RKO (cell line): ENCODE measurements at regions not wholly inside any gene's neighbourhood (a gene's known extent, or its start where the extent isn't known, plus 50 kb on each side); places are given as distances from the start of the nearest gene placed in this dataset.

Experiments used
- DNase-seq: peaks from one replicate; pipeline ENCODE4 v3.0.0-alpha.2; 2016; ENCODE audit warnings: low spot score

DNA sequence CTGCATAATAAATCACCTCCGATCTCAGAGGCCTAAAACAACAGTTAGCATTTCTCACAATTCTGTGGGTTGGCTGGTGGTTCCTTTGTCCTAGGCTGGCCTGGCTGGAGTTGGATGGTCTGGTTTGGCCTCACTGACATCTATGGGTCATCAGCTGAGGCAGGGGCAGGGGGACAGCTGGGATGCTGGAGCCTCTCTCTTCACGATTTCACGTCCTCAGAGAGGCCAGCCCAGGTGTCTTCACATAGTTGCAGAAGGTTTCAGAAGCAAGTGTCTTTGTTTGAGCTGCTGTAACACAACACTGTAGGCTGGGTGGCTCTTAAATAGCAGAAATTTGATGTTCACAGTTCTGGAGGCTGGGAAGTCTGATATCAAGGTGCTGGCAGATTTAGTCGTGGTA is 155.5 kb upstream of the CACNA1E start:
- no peak for DNase-seq

DNA sequence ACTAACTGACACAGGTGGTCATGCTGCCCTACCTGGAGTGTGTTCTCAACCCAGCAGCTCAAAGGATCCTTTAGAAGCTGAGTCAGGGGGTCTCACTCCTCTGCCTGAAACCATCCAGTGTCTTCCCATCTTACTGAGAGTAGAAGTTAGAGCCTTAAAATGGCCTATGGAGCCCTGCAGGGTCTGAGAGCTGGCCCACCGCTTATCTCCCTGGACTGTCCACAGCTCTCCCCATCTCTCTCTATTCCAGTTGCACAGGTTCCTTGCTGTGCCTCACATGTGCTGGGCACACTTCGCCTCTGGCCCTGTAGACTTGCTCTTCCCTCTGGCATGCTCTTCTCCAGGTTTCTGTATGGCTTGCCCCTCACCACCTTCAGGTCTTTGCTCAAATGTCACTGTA is 148.6 kb upstream of the CACNA1E start:
- no peak for DNase-seq

DNA sequence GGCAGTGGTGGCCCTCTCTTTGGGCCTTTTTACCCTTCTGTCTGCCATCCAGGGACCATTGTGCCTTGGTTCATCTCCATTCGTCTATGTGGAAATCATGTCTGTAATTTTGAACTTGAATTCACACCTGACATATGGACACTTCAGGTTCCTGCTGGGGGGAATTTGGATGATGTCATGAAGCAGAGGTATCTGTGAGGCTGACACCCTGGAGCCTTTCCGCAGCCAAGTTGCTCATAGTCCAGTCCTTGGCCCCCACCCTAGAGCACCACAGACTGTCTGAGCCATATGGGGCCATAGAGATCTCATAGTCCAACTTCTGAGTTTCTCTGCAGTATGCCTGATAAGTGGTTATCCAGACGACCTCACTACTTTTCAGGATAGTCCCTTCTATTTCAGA is 147.7 kb upstream of the CACNA1E start:
- DNase-seq: no peak

DNA sequence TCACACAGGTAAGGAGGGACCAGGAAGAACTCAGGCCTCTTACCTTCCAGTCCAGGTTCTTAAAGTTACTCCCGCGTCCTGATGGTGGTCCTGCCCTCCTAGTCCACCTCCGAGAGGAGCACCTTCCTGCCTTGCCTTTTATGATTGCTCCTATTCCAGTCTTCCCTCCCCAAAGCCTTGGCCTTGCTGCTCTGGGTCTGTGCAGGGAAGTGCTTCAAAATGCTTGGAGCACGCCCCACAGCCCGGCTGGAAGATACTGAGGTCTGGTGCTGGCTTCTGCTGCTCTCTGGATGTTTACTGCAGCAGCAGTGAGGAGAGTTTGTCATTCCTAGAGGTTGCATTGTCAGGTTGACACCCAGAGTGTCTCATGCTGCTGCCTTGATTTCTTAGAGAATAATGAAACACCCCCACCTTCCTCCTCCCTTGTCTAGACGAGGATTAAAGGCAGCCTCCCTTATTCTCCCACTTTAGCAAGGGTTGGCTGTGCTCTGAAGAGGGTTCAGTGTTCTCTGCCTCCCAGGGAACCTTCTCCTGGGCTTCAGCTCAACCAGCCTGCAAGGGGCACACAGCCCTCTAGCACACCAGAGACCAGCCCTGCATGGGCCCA is 142.2 kb upstream of the CACNA1E start:
- DNase-seq: no peak

DNA sequence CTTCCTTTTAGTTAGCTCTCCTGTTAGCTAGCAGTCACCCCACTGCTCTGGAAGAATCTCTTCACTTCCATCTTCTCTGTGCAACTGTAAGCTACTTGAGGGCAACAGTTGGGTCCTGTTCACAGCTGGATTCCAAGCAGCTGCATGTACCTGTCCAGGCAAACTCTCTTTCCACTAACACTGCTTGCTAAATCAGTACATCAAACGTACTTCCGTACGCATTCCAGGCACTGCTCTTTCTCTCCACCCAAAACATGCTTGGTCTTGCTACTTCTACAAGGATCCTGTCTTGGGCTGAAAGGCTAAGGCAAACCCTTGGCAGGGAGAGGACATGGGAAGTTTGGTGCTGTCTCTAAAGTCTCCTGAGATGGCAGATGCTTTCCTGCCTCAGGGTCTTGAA is 139.2 kb upstream of the CACNA1E start:
- no peak for DNase-seq

DNA sequence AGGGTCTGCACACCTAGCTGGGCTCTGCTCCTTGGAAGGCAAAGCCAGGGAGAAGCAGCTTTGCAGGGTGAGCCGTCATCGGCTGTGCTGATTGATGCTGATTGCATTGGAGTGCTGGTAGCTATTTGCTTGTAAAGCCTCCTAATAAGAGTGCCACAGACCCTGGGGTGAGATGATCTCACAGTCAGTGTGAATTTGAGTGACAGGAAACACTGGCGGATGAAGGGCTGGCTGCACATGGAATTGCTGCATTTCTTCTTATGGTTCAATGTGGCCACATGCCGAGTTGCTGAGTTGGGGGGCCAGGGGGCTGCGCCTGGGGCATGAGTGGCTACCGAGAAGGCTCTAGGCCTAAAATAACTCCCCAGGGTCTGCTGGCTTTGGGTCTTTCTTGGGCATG is 138.2 kb upstream of the CACNA1E start:
- DNase-seq: no peak

DNA sequence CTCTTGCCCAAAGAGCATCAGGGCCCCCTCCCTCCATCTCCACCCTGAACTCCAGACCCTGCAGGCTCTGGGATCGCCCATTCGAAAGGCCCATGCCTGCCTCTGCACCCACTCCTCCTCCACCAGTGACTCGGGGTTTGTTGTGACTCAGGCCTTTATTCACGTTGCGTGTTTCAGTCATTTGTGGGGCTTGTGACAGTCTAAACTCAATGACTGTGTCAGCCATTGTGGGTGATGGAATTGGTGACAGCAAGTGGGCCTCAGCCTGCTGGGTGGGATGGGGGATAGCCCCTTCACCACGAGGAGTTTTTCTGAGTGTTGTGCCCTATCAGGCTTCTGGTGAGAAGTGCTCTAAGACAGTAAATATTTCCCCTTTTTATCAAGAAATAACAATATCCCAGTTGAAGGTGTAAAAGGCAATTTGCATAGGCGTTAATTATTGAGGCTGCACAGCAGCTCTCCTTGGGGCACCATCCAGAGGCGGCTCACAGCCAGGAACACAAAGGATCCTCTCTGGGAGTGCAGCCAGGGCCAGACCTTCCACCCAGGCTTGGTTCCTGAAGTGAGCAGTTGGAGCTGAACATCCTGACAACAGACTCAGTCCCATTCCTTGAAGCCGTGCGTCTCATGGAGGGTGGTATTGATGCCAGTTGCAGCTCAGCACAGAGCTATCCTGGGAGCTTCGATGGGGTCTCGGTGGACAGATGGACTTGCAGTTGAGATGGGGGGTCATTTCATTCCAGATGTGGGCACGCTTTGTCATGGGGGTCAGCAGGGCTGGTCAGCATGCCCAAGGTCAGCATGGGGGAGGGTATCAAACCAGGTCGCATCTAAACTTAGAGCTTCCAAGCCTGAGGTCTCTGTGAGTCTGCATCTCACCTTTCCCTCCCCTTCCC is 135.6 kb upstream of the CACNA1E start:
- no peak for DNase-seq

DNA sequence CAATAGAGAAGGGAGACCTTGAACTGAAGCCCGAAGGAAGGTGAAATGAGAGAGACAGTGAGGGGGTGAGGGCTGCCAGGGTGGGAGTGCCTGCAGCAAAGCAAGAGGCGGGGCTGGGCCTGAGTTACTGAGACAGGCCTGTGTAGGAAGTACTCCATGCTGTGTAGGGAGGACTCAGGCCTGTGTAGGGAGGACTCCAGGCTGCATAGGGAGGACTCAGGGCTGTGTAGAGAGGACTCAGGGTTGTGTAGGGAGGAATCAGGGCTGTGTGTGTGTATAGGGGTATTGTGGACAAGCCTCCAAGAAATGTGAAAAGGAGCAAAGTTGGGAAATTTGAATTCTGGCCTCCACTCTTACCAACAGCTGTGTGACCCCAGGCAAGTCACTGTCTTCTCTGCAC is 133.8 kb upstream of the CACNA1E start:
- DNase-seq: no peak

DNA sequence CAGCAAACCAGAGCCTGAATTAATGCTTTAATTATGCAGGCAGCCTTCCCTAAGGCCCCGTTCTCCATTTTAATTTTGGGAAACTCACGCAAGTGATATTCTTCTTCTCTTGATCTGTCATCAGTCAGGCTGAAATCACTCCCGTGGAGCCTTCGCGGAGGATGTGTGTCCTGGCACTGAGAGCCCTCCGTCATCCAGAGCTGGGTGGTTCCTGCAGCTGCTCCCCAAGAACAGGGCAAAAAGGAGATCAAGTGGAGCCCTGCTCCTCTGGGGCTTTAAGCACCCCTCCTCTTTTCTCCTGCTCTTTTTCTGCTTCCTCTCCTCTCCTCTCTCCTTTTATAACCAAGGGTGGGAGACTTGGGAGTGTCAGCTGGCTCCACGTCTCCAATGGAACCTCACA is 133.2 kb upstream of the CACNA1E start:
- DNase-seq: no peak

DNA sequence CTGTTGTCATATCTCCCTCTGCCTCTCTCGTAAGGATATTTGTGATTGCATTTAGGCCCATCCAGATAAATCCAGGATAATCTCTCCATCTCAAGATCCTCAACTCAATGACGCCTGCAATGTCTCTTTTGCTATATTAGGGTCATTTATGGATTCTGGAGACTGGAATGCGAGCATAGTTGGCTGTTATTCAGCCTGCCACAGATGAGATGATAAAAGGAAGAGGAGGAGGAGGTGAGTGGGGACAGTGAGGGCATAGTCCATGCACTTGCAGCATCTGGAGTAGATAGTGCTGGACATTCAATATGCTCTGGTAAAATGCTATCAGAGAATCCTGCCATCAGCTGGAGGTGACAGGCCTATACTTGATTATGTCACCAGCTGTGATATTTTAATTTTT is 131.6 kb upstream of the CACNA1E start:
- DNase-seq: no peak

DNA sequence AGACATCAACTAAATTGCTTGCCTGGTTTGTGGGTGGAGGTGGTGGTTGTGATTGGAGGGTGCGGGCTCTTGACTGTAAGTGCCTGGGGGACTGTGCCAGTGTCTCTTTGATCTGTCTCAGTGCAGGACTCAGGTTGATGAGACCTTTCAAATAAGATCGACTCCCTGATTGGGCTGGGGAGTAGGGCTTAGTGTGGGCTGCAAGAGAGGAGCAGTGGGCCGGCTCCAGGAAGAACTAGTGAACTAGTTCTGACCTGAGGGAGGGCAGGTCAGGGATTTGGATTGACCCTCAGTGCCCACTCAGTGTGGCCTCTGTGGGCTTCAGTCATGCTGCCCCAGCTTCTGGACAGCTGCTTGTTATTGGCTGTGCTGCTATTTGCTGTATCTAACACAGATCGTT is 130.6 kb upstream of the CACNA1E start:
- no peak for DNase-seq

DNA sequence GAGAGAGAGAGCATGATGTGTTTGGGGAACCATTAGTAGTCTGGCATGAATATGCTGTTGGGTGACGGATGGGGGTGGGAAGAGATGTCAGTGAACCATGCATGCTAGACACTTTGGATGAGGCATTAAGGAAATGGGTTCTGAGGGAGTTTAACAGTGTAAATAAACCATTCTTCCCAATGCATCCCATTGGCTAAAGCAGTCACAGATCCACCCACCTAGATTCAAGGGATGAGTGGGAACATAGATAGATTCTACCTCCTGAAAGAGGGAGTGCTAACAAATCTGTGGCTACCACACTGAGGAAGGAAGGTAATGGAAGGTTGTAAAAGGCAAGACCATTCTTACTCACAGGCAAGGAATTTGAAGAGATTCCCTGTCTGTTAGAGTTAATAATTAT is 129.8 kb upstream of the CACNA1E start:
- no peak for DNase-seq

DNA sequence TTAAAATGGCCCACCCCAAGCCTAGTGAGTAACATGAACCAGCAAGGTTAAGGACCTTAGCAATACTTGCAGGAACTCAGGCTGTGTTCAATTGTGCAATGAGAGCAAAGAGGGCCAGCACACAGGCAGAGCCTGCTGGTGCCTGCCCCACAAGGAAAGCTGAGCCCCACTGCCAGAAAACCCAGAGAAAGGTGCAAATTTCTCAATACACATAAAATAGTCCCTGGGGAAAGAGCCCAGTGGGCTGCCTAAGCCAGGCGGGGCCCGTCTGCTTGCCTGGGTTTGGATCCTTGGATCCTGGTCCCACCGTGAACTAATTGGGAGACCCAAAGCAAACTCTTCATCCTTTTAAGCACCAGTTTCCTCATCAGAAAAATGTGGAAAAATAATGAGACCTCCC is 128.5 kb upstream of the CACNA1E start:
- no peak for DNase-seq

DNA sequence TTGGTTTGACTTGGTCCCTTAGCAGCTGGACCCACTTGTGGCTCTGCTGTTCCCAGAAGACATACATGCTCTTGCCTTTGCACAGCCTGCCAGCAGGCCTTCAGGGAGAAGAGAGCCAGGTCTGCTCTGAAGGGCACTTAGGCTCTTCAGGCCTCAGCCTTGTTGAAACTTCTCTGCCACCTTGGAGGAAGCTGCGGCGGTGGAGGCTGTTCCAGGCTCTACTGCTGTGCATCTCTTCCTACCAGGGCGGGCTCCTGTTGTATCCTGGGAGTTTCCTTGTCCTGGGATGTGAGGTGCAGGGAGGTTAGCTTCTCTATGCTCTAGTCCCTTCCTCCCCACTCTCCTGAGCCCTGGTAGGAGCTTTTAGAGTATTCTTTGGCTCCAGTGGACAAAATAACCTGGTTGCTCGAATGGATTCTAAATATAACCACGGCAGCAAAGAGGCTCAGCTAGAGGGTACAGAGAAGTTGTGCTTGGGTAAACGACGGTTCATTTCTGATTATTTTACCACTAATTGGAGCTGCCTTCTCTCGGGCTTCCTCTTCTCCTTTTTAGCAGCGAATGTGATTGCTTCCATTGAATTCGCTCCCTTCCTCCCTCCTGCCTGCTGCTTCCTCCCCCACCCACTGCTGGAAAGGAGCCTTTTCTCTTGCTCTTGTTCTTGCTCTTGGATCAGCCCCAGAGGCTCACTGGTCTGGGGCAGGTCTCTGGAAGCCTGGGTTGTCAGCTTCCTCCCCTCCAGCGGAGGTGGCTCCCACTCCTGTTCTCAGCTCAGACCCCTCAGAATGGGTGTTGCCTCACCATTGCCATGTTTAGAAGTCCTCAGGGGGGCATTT is 126.6 kb upstream of the CACNA1E start:
- DNase-seq: no peak

DNA sequence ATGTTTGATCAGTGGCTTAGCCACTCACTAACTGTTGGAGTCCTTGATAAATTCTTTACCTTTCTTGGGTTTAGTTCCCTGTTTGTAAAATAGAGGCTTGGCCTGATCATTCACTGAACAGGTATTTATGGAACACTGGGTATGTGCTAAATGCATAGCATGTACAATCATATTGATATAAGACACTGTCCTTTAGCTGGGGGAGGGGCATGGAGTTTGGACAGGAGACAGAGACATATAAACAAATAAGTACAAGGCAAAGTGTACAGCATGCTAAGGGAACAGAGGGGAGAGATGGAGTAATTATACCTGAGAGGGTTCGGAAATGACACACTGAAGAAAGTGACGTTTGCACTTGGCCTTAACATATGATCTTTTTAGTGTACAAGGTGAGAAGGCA is 124.3 kb upstream of the CACNA1E start:
- DNase-seq: no peak

DNA sequence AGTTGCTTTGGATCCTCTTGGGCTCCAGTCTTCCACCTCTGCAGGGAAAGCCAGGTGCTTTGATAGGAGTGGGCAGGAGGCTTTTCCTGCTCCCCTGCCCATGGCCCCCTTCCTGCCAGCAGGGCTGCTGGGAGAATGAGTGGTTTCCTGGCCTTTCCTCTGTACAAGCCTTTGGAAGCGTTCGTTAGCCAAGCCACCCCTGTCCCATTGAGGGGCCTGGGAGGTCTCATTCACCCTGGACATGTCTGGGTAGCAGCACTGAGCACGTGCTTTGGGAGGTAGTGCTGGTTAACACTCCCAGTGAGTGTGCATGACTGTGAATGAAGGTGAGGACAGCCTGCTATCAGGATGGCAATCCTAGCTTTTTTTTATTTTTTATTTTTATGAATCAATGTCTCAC is 118.5 kb upstream of the CACNA1E start:
- no peak for DNase-seq

DNA sequence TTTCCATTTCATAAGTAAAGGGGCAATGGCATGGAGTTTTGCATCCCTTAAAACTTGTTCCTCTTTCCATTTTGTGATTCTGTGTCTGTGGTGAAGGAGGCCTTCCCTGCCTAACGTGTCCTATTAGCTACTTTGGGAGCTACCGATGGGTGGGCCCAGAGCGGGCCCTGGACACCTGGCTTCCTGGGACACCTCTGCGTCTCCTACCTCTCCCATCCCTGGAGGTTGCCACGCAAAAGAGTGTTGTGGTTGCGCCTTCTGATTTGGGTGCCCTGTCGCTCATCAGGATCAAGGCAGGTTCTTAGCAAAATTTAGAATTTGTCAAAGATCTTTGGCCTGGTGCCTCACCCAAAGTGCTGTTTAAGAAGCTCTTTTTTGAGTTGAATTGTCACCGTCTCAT is 116.4 kb upstream of the CACNA1E start:
- no peak for DNase-seq

DNA sequence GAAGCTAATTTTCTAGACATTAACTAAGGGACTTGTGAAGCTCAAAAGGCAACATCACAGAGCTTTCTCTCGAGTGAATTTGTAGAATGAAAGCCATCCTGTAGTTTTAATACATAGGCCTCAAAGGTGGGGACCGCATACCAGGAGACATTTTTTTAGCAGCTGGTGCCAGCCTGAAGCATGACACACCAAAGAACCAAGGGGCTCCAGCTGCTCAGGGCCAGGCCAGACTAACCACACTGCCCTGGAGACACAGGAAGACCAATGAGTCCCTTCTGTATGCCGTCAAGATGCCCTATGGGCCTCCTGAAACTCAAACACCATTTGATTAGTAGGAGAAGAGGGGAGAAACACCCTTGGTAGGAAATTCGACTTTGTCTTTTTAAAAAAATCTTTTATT is 113.9 kb upstream of the CACNA1E start:
- DNase-seq: no peak

DNA sequence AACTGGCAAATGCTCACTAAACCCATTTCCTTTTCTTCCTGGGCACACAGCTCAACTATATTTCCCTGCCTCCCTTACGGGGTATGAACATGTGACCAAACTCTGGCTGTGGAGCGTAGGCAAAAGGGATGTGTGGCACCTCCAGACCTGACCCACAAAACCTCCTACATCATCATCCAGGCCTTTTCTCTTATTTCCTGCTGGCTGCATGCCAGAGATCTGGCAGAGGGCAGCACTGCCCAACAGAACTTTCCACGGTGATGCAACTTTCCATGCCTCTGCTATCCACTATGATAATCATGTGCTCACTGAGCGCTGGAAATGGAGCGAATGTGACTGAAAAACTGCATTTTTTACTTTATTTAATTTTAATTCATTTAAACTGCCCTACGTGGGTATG is 99.6 kb upstream of the CACNA1E start:
- DNase-seq: no peak

DNA sequence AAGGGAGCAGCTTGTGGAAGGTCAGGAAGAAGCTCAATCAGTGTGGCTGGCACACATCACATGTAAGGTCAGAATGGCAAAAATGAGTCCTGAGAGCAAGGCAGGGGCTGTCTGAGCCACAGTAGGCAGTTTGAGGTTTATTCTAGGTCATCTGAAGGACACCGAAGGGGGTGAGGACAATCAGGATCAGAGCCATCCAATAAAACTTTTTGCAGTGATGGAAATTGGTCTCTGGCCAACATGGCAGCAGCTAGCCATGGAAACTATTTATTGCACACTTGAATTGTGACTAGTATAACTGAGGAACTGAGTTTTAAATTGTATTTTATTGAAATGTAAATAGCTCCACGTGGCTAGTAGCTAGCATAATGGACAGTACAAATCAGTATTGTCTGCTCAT is 97.0 kb upstream of the CACNA1E start:
- no peak for DNase-seq

DNA sequence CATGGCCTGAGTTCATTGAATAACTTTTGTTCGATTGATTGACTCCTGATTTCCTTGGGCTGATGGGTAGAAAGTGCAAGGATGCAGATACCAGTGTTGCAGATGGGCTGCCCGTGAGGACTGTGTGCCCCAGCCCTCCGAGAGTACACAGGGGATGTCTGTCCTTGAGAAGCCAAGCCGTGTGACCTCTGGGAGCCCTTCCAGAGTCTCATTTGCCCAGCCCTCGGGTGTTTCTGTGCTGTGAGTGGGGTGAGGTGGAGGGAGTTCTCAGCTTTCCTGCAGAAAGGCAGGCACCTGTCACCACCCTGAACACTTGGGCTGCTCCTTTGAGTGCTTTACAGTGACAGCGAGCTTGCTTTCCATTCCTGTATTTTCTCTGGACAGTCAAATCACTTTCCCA is 96.4 kb upstream of the CACNA1E start:
- no peak for DNase-seq

DNA sequence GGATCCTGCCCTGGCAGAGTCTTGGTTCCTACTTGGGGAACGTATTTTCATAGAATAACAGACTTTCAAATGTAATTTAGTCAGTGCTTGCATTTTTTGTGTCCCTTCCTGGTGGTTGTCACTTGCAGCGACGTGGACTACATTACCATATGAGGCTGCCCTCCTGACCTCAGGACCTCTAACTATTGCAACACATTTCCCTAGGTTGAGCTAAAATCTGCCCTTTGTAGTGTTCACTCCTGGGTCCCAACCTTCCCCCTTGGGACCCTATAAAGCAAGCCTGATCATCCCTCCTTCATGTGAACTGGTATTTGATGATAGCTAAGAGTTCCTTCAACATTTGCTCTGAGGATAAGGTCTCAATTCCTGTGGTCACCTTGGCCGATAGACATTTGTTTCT is 95.6 kb upstream of the CACNA1E start:
- no peak for DNase-seq
